Neural cell (in vitro differentiated cells): ENCODE measurements at regions not wholly inside any gene's neighbourhood (a gene's known extent, or its start where the extent isn't known, plus 50 kb on each side); places are given as distances from the start of the nearest gene placed in this dataset.

Experiments
- H2AFZ ChIP-seq: fragments of 200-600, 300-800 bp; sonication (generic), shearing (Covaris generic); 2 replicates; pipeline ENCODE4 v1.6.0; 2014; ENCODE audit warnings: low read depth, mild to moderate bottlenecking, antibody characterized with exemption, low read length, moderate library complexity
- H3F3A ChIP-seq: fragments of 200-600 bp; shearing (Covaris generic); 2 replicates; pipeline ENCODE4 v1.6.1; 2016; ENCODE audit warnings: mild to moderate bottlenecking, moderate library complexity, mixed read lengths, antibody characterized with exemption, low read length; ENCODE audit not compliant: insufficient read depth, poor library complexity, severe bottlenecking
- H3K27ac ChIP-seq: fragments of 200-600, 300-800 bp; sonication (generic), shearing (Covaris generic); 2 replicates; pipeline ENCODE4 v1.5.1; 2014; ENCODE audit warnings: mild to moderate bottlenecking, low read length, moderate library complexity
- H3K27me3 ChIP-seq: fragments of 300-800, 200-600 bp; sonication (generic), shearing (Covaris generic); 2 replicates; pipeline ENCODE4 v1.6.0; 2014; ENCODE audit warnings: mild to moderate bottlenecking, low read depth, low read length, moderate library complexity; ENCODE audit not compliant: insufficient read depth
- H3K36me3 ChIP-seq: fragments of 300-800, 200-600 bp; sonication (generic), shearing (Covaris generic); 2 replicates; pipeline ENCODE4 v1.5.1; 2014; ENCODE audit warnings: mild to moderate bottlenecking, antibody characterized with exemption, low read length, moderate library complexity; ENCODE audit not compliant: insufficient read depth
- H3K4me2 ChIP-seq: fragments of 300-800, 200-600 bp; sonication (generic), shearing (Covaris generic); 2 replicates; pipeline ENCODE4 v1.6.0; 2014; ENCODE audit warnings: mild to moderate bottlenecking, low read length
- H3K4me3 ChIP-seq: fragments of 300-800, 200-600 bp; sonication (generic), shearing (Covaris generic); 2 replicates; pipeline ENCODE4 v1.5.1; 2014; ENCODE audit warnings: mild to moderate bottlenecking, low read length, moderate library complexity
- H3K79me2 ChIP-seq: fragments of 200-600 bp; shearing (Covaris generic); replicated peaks from 2 replicates; pipeline ENCODE4 v1.6.0; 2014; ENCODE audit warnings: mild to moderate bottlenecking, low read length, moderate library complexity; ENCODE audit not compliant: insufficient read depth
- H3K9ac ChIP-seq: fragments of 300-800, 200-600 bp; sonication (generic), shearing (Covaris generic); 2 replicates; pipeline ENCODE4 v1.6.1; 2016; ENCODE audit warnings: mild to moderate bottlenecking, low read length, mixed read lengths
- H3K9me2 ChIP-seq: fragments of 200-600 bp; shearing (Covaris generic); 2 replicates; pipeline ENCODE4 v1.6.1; 2016; ENCODE audit warnings: mild to moderate bottlenecking, low read length, mixed read lengths; ENCODE audit not compliant: insufficient read depth
- H3K9me3 ChIP-seq: fragments of 200-600, 300-800 bp; sonication (generic), shearing (Covaris generic); 2 replicates; pipeline ENCODE4 v1.6.1; 2016; ENCODE audit warnings: mild to moderate bottlenecking, mixed run types, low read length, moderate library complexity, mixed read lengths
- H4K20me1 ChIP-seq: fragments of 200-600 bp; shearing (Covaris generic); 2 replicates; pipeline ENCODE4 v1.6.1; 2016; ENCODE audit warnings: mild to moderate bottlenecking, mixed run types; ENCODE audit not compliant: insufficient read depth
- CTCF ChIP-seq: fragments of 450-650 bp; IDR thresholded peaks from 2 replicates; pipeline ENCODE4 v1.5.1; 2014; ENCODE audit warnings: antibody characterized with exemption, mild to moderate bottlenecking, moderate library complexity; ENCODE audit not compliant: poor library complexity, severe bottlenecking
- EP300 ChIP-seq: fragments of 450-650 bp; conservative IDR thresholded peaks from 2 replicates; pipeline ENCODE4 v1.6.1; 2014; ENCODE audit warnings: antibody characterized with exemption, mild to moderate bottlenecking, moderate library complexity; ENCODE audit not compliant: poor library complexity, severe bottlenecking
- EZH2 ChIP-seq: fragments of 200-600, 300-800 bp; shearing (Covaris generic), sonication (generic); IDR thresholded peaks from 2 replicates; pipeline ENCODE4 v1.6.1; 2014; ENCODE audit warnings: antibody characterized with exemption, low read length, borderline replicate concordance, mild to moderate bottlenecking; ENCODE audit not compliant: insufficient read depth, poor library complexity, severe bottlenecking
- MXI1 ChIP-seq: fragments of 450-650 bp; conservative IDR thresholded peaks from 2 replicates; pipeline ENCODE4 v1.6.1; 2014; ENCODE audit warnings: antibody characterized with exemption, mild to moderate bottlenecking; ENCODE audit not compliant: poor library complexity, severe bottlenecking
- POLR2AphosphoS5 ChIP-seq: IDR thresholded peaks from 2 replicates; pipeline ENCODE4 v1.6.1; 2012
- RAD21 ChIP-seq: fragments of 450-650 bp; conservative IDR thresholded peaks from 2 replicates; pipeline ENCODE4 v1.6.1; 2014; ENCODE audit warnings: antibody characterized with exemption, mild to moderate bottlenecking, moderate library complexity
- REST ChIP-seq: IDR thresholded peaks from 2 replicates; pipeline ENCODE4 v1.6.1; 2012; ENCODE audit warnings: borderline replicate concordance
- SMC3 ChIP-seq: fragments of 450-650 bp; conservative IDR thresholded peaks from 2 replicates; pipeline ENCODE4 v1.6.1; 2014; ENCODE audit warnings: antibody characterized with exemption, mild to moderate bottlenecking, moderate library complexity; ENCODE audit not compliant: poor library complexity
- TAF1 ChIP-seq: IDR thresholded peaks from 2 replicates; pipeline ENCODE4 v1.6.1; 2012; ENCODE audit warnings: low read depth

GRCh38 chr3:72465853-72466252 lies 382.4 kb downstream of the SHQ1 start:
- no peaks in the 10 kb centered on the region for H3K9me3 ChIP-seq
- H3F3A ChIP-seq: no peaks in the 10 kb centered on the region
- H3K79me2 ChIP-seq: no peaks in the 10 kb centered on the region
- TF ChIP-seq TAF1: no peak
- TF ChIP-seq REST: no peak
- no peak for TF ChIP-seq POLR2AphosphoS5
- TF ChIP-seq EP300: no peak
- TF ChIP-seq CTCF: no peak
- TF ChIP-seq MXI1: no peak
- no peak for TF ChIP-seq RAD21
- no peak for TF ChIP-seq EZH2
- TF ChIP-seq SMC3: no peak
- no peak overlapping the region for H2AFZ ChIP-seq
- H3K4me3 ChIP-seq: no peak overlapping the region
- no peaks in the 10 kb centered on the region for H4K20me1 ChIP-seq
- no peak overlapping the region for H3K9ac ChIP-seq
- no peak overlapping the region for H3K27ac ChIP-seq
- H3K27me3 ChIP-seq: no peaks in the 10 kb centered on the region
- no peaks in the 10 kb centered on the region for H3K9me2 ChIP-seq
- no peak overlapping the region for H3K4me2 ChIP-seq
- H3K36me3 ChIP-seq: no peaks in the 10 kb centered on the region

GRCh38 chr3:72463083-72463482 lies 385.2 kb downstream of the SHQ1 start:
- no peak for TF ChIP-seq SMC3
- no peak for TF ChIP-seq EP300
- no peak for TF ChIP-seq REST
- TF ChIP-seq POLR2AphosphoS5: no peak
- no peak for TF ChIP-seq TAF1
- no peak for TF ChIP-seq EZH2
- no peak for TF ChIP-seq RAD21
- TF ChIP-seq MXI1: no peak
- TF ChIP-seq CTCF: no peak
- H3K4me3 ChIP-seq: no peak overlapping the region
- H3K27me3 ChIP-seq: no peaks in the 10 kb centered on the region
- no peak overlapping the region for H3K27ac ChIP-seq
- no peak overlapping the region for H3K9ac ChIP-seq
- no peak overlapping the region for H2AFZ ChIP-seq
- H3K9me3 ChIP-seq: no peaks in the 10 kb centered on the region
- H3K36me3 ChIP-seq: no peaks in the 10 kb centered on the region
- H3K79me2 ChIP-seq: no peaks in the 10 kb centered on the region
- H3F3A ChIP-seq: no peaks in the 10 kb centered on the region
- H3K4me2 ChIP-seq: no peak overlapping the region
- no peaks in the 10 kb centered on the region for H4K20me1 ChIP-seq
- no peaks in the 10 kb centered on the region for H3K9me2 ChIP-seq
